ENCODE measurements at regions not wholly inside any gene's neighbourhood (a gene's known extent, or its start where the extent isn't known, plus 50 kb on each side); places are given as distances from the start of the nearest gene placed in this dataset.
"Not testable (repeated sequence)": the region's sequence is repeated elsewhere in the genome, so short reads cannot be mapped to it uniquely, and the experiment has no call there.

DNA sequence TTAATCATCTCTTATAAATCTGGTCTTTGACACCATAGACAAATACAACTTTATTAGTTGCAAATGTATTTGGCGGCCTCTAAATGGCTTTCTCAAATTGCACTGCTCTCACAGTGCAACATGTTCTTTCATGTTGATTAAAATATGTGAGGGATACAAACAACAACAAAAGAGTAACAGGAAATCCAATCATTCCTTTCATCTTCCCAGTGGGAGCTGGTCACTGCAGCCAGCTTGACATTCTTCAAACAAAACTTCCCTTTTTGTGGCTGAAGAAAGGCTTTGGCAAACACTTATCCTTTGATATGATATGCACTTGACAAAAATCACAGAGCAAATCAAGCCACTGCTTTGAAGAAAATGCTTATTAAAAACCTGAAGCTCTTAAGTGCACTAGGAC lies 973.6 kb downstream of the EPHA3 start (continued):
- TF ChIP-seq ZNF596 (tag by site-specific recombination; IDR thresholded peaks at IDR 0.05) (no peak), PRDM1 (tag by site-specific recombination; IDR thresholded peaks at IDR 0.05) (no peak), ZNF777 (tag by site-specific recombination; IDR thresholded peaks at IDR 0.05; ENCODE audit: borderline replicate concordance) (no peak), ZNF629 (tag by site-specific recombination; IDR thresholded peaks at IDR 0.05) (no peak)
- TF ChIP-seq, protein P1, sequence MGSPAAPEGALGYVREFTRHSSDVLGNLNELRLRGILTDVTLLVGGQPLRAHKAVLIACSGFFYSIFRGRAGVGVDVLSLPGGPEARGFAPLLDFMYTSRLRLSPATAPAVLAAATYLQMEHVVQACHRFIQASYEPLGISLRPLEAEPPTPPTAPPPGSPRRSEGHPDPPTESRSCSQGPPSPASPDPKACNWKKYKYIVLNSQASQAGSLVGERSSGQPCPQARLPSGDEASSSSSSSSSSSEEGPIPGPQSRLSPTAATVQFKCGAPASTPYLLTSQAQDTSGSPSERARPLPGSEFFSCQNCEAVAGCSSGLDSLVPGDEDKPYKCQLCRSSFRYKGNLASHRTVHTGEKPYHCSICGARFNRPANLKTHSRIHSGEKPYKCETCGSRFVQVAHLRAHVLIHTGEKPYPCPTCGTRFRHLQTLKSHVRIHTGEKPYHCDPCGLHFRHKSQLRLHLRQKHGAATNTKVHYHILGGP (tag by site-specific recombination; IDR thresholded peaks at IDR 0.05), result no peak

GRCh38 chr3:90086297-90086696 lies 978.9 kb downstream of the EPHA3 start:
- H3K9me3 ChIP-seq (ENCODE audit: control insufficient read depth, insufficient read depth, low read depth, low read length); H3K27ac ChIP-seq (ENCODE audit: extremely low read depth, low read depth, low read length); CTCF ChIA-PET; H3K4me1 ChIP-seq (ENCODE audit: control insufficient read depth, insufficient read depth, low read length); H3K4me3 ChIP-seq (ENCODE audit: low read depth, low read length); POLR2A ChIA-PET; H3K36me3 ChIP-seq (ENCODE audit: control insufficient read depth in 2 of 2, insufficient read depth in 1 of 2, low read length in 2 of 2): not testable (repeated sequence)

DNA sequence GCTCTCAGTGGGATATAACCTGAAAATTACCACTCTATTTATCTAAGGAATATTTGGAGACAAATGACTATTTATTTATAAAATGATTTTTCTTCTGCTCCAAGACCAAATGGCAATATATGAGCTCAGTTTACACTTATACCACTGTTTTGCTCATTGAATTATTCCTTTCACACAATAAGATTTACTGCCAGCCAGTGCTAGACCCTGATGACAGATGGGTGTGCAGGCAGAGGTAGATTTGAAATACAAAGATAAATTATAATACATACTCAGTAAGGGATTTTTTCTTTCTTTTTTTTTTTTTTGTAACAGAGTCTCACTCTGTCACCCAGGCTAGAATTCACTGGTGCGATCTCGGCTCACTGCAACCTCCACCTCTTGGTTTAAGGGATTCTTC lies 980.3 kb downstream of the EPHA3 start:
- no peak overlapping the region for H3K27ac ChIP-seq (ENCODE audit: extremely low read depth, low read depth, low read length)
- H3K4me1 ChIP-seq (ENCODE audit: control insufficient read depth, insufficient read depth, low read length), result no peaks in the 10 kb centered on the region
- no peak overlapping the region for H3K4me3 ChIP-seq (ENCODE audit: low read depth, low read length)
- POLR2A ChIA-PET, result no interaction called here
- CTCF ChIA-PET, result interaction anchor here (0.7 kb wide), 1 partner anchor 1868 kb away, joined by 3 read pairs; no protein-coding TSS in a partner anchor
- no peaks in the 10 kb centered on the region for H3K9me3 ChIP-seq (ENCODE audit: control insufficient read depth, insufficient read depth, low read depth, low read length)
- no peaks in the 10 kb centered on the region for H3K36me3 ChIP-seq (ENCODE audit: control insufficient read depth in 2 of 2, insufficient read depth in 1 of 2, low read length in 2 of 2)
- no peak for TF ChIP-seq ZNF366 (tag by site-specific recombination; conservative IDR thresholded peaks at IDR 0.05)
- TF ChIP-seq ZNF514 (tag by site-specific recombination; IDR thresholded peaks at IDR 0.05), result no peak
- TF ChIP-seq, protein P2, sequence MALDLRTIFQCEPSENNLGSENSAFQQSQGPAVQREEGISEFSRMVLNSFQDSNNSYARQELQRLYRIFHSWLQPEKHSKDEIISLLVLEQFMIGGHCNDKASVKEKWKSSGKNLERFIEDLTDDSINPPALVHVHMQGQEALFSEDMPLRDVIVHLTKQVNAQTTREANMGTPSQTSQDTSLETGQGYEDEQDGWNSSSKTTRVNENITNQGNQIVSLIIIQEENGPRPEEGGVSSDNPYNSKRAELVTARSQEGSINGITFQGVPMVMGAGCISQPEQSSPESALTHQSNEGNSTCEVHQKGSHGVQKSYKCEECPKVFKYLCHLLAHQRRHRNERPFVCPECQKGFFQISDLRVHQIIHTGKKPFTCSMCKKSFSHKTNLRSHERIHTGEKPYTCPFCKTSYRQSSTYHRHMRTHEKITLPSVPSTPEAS (tag by site-specific recombination; IDR thresholded peaks at IDR 0.05), result no peak
- TF ChIP-seq ZNF23 (tag by site-specific recombination; IDR thresholded peaks at IDR 0.05; ENCODE audit: borderline replicate concordance), result no peak
- no peak for TF ChIP-seq GLIS2 (tag by site-specific recombination; IDR thresholded peaks at IDR 0.05)
- TF ChIP-seq PRDM4 (tag by site-specific recombination; IDR thresholded peaks at IDR 0.05), result no peak
- no peak for TF ChIP-seq MZF1 (tag by site-specific recombination; IDR thresholded peaks at IDR 0.05; ENCODE audit: borderline replicate concordance)
- TF ChIP-seq ZNF596 (tag by site-specific recombination; IDR thresholded peaks at IDR 0.05), result no peak
- TF ChIP-seq HOXD13 (CRISPR knock-in tag; IDR thresholded peaks at IDR 0.05; ENCODE audit: borderline replicate concordance), result no peak
- no peak for TF ChIP-seq ZNF404 (tag by site-specific recombination; IDR thresholded peaks at IDR 0.05)
- no peak for TF ChIP-seq ZNF626 (tag by site-specific recombination; IDR thresholded peaks at IDR 0.05)
- no peak for TF ChIP-seq REPIN1 (tag by site-specific recombination; IDR thresholded peaks at IDR 0.05; ENCODE audit: low read depth)
- no peak for TF ChIP-seq ZBTB21 (tag by site-specific recombination; IDR thresholded peaks at IDR 0.05)
- TF ChIP-seq, protein P3, sequence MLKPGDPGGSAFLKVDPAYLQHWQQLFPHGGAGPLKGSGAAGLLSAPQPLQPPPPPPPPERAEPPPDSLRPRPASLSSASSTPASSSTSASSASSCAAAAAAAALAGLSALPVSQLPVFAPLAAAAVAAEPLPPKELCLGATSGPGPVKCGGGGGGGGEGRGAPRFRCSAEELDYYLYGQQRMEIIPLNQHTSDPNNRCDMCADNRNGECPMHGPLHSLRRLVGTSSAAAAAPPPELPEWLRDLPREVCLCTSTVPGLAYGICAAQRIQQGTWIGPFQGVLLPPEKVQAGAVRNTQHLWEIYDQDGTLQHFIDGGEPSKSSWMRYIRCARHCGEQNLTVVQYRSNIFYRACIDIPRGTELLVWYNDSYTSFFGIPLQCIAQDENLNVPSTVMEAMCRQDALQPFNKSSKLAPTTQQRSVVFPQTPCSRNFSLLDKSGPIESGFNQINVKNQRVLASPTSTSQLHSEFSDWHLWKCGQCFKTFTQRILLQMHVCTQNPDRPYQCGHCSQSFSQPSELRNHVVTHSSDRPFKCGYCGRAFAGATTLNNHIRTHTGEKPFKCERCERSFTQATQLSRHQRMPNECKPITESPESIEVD (tag by site-specific recombination; IDR thresholded peaks at IDR 0.05), result no peak
- TF ChIP-seq ZNF292 (tag by site-specific recombination; IDR thresholded peaks at IDR 0.05; ENCODE audit: borderline replicate concordance, low read depth), result no peak

Data from HEK293 (cell line).